ENCODE measurements at regions not wholly inside any gene's neighbourhood (a gene's known extent, or its start where the extent isn't known, plus 50 kb on each side); places are given as distances from the start of the nearest gene placed in this dataset.

- intact Hi-C loops (cut with micrococcal nuclease; ENCODE audit: unreplicated experiment): loop anchor here (5.0 kb wide), 1 partner anchor 379 kb away; no protein-coding TSS in a partner anchor
- no peak overlapping the region for H3K4me2 ChIP-seq (ENCODE audit: low read depth, low read length)
- DNase-seq (ENCODE audit: low spot score): no peak
- ChIA-PET POLR2A (no interaction called here), CTCF (ENCODE audit: low intra/inter-chr PET ratio, low total read pairs) (no interaction called here)
- no peak for FAIRE-seq
- H3K4me1 ChIP-seq (ENCODE audit: insufficient read depth, low read length): no peaks in the 10 kb centered on the region
- no peaks in the 10 kb centered on the region for H3K36me3 ChIP-seq (replicated peaks in 1 of 2; ENCODE audit: control insufficient read depth in 1 of 2, insufficient read depth in 2 of 2, low read length in 2 of 2)
- no peak overlapping the region for H3K9ac ChIP-seq (ENCODE audit: insufficient read depth, low read depth, low read length)
- no peak overlapping the region for H2AFZ ChIP-seq (ENCODE audit: low read length)
- TF ChIP-seq, protein P1, sequence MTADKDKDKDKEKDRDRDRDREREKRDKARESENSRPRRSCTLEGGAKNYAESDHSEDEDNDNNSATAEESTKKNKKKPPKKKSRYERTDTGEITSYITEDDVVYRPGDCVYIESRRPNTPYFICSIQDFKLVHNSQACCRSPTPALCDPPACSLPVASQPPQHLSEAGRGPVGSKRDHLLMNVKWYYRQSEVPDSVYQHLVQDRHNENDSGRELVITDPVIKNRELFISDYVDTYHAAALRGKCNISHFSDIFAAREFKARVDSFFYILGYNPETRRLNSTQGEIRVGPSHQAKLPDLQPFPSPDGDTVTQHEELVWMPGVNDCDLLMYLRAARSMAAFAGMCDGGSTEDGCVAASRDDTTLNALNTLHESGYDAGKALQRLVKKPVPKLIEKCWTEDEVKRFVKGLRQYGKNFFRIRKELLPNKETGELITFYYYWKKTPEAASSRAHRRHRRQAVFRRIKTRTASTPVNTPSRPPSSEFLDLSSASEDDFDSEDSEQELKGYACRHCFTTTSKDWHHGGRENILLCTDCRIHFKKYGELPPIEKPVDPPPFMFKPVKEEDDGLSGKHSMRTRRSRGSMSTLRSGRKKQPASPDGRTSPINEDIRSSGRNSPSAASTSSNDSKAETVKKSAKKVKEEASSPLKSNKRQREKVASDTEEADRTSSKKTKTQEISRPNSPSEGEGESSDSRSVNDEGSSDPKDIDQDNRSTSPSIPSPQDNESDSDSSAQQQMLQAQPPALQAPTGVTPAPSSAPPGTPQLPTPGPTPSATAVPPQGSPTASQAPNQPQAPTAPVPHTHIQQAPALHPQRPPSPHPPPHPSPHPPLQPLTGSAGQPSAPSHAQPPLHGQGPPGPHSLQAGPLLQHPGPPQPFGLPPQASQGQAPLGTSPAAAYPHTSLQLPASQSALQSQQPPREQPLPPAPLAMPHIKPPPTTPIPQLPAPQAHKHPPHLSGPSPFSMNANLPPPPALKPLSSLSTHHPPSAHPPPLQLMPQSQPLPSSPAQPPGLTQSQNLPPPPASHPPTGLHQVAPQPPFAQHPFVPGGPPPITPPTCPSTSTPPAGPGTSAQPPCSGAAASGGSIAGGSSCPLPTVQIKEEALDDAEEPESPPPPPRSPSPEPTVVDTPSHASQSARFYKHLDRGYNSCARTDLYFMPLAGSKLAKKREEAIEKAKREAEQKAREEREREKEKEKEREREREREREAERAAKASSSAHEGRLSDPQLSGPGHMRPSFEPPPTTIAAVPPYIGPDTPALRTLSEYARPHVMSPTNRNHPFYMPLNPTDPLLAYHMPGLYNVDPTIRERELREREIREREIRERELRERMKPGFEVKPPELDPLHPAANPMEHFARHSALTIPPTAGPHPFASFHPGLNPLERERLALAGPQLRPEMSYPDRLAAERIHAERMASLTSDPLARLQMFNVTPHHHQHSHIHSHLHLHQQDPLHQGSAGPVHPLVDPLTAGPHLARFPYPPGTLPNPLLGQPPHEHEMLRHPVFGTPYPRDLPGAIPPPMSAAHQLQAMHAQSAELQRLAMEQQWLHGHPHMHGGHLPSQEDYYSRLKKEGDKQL (CRISPR knock-in tag; IDR thresholded peaks at IDR 0.05; ENCODE audit: low read depth): no peak
- peak; percentile 40; the same call in 1 of the 2 replicates for TF ChIP-seq RFX1 (IDR thresholded peaks at IDR 0.05)
- BruUV-seq (replicated peaks): no TSS peak
- no peak for ATAC-seq
- H3K9me3 ChIP-seq (ENCODE audit: low read length): no peaks in the 10 kb centered on the region
- in situ Hi-C loops (cut with HindIII; ENCODE audit: extremely low pct_ligation_motif_present, low pct_unique_long_range_greater_than_20kb): no loop called here
- no peak overlapping the region for H3K27ac ChIP-seq (ENCODE audit: extremely low read length, insufficient read depth, low read length)
- H3K27me3 ChIP-seq (ENCODE audit: control insufficient read depth in 1 of 2, insufficient read depth in 2 of 2, low read length in 2 of 2): no peaks in the 10 kb centered on the region
- H3K4me3 ChIP-seq (replicated peaks in 1 of 3; ENCODE audit: insufficient read depth in 1 of 3, low read depth in 2 of 3, low read length in 3 of 3): no peak overlapping the region
- no peaks in the 10 kb centered on the region for H4K20me1 ChIP-seq (ENCODE audit: insufficient read depth, low read length)
- no peaks in the 10 kb centered on the region for H3K79me2 ChIP-seq (ENCODE audit: insufficient read depth, low read length)
- 0% methylated on average over 2 of the region's 2 CpGs for WGBS (ENCODE audit: low lambda C conversion rate)
Measured at GRCh38 chr5:9853309-9853708, 223.2 kb upstream of the TAS2R1 start.

DNA sequence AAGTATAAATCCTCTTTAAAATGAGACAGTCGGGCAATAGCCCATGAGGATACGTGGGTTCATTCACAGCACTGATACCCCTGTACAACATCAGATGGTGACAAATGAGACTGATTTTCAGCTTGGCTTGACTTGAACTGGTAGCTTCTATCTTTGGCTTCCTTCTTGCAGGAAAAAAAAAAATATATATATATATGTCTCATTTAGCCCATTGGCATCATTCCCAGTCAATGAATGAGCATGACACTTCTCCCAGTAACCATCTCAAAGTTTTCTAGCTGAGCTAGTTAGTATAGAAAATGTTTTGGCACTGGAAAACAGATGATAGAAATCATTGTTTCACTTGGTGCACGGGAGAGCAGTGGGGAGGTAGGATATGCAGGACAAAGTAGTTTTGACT, 222.5 kb upstream of the TAS2R1 start:
- WGBS (ENCODE audit: low lambda C conversion rate): 13% methylated on average over 3 of the region's 3 CpGs
- no peak for FAIRE-seq

More for the DNA sequence above, 222.5 kb upstream of the TAS2R1 start:
- TF ChIP-seq, protein P2, sequence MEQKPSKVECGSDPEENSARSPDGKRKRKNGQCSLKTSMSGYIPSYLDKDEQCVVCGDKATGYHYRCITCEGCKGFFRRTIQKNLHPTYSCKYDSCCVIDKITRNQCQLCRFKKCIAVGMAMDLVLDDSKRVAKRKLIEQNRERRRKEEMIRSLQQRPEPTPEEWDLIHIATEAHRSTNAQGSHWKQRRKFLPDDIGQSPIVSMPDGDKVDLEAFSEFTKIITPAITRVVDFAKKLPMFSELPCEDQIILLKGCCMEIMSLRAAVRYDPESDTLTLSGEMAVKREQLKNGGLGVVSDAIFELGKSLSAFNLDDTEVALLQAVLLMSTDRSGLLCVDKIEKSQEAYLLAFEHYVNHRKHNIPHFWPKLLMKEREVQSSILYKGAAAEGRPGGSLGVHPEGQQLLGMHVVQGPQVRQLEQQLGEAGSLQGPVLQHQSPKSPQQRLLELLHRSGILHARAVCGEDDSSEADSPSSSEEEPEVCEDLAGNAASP (CRISPR knock-in tag; IDR thresholded peaks at IDR 0.05; ENCODE audit: borderline replicate concordance): no peak
- Histone ChIP-seq H2AFZ (ENCODE audit: low read length) (no peak overlapping the region), H3K9ac (ENCODE audit: insufficient read depth, low read depth, low read length) (no peak overlapping the region), H3K27ac (ENCODE audit: extremely low read length, insufficient read depth, low read length) (no peak overlapping the region), H3K36me3 (replicated peaks in 1 of 2; ENCODE audit: control insufficient read depth in 1 of 2, insufficient read depth in 2 of 2, low read length in 2 of 2) (no peaks in the 10 kb centered on the region), H3K79me2 (ENCODE audit: insufficient read depth, low read length) (no peaks in the 10 kb centered on the region), H3K9me3 (ENCODE audit: low read length) (no peaks in the 10 kb centered on the region), H3K27me3 (ENCODE audit: control insufficient read depth in 1 of 2, insufficient read depth in 2 of 2, low read length in 2 of 2) (no peaks in the 10 kb centered on the region), H3K4me3 (replicated peaks in 1 of 3; ENCODE audit: insufficient read depth in 1 of 3, low read depth in 2 of 3, low read length in 3 of 3) (no peak overlapping the region), H4K20me1 (ENCODE audit: insufficient read depth, low read length) (no peaks in the 10 kb centered on the region), H3K4me2 (ENCODE audit: low read depth, low read length) (no peak overlapping the region), H3K4me1 (ENCODE audit: insufficient read depth, low read length) (no peaks in the 10 kb centered on the region)
- DNase-seq (ENCODE audit: low spot score) (no peak), ATAC-seq (no peak)
- CTCF ChIA-PET (ENCODE audit: low intra/inter-chr PET ratio, low total read pairs): no interaction called here
- intact Hi-C loops (cut with micrococcal nuclease; ENCODE audit: unreplicated experiment) (loop anchor here (5.0 kb wide), 1 partner anchor 380 kb away; no protein-coding TSS in a partner anchor), in situ Hi-C loops (cut with HindIII; ENCODE audit: extremely low pct_ligation_motif_present, low pct_unique_long_range_greater_than_20kb) (no loop called here)
- POLR2A ChIA-PET: no interaction called here
- BruUV-seq (replicated peaks): no TSS peak
